Adrenal gland (tissue), 5 donors: ENCODE measurements at regions not wholly inside any gene's neighbourhood (a gene's known extent, or its start where the extent isn't known, plus 50 kb on each side); places are given as distances from the start of the nearest gene placed in this dataset.

ENCODE experiments used
- POLR2A ChIP-seq, 2 donors: fragments of 450-650 bp; IDR thresholded peaks; one replicate each; pipeline ENCODE4 v1.6.1; 2017; ENCODE audit warnings: antibody characterized with exemption in 2 of 2, mild to moderate bottlenecking in 2 of 2, moderate library complexity in 1 of 2
- TF ChIP-seq, protein P1 (sequence below), 6 experiments: fragments of 450-650 bp in 4 of 6; fragments of 200-600 bp in 2 of 6; sonication (generic) in 1 of 6; IDR thresholded peaks; 1 replicate in 5 of 6; 2 replicates in 1 of 6; pipeline versions ENCODE4 v1.5.1 to v1.8.0; 2016 to 2021; ENCODE audit warnings: antibody characterized with exemption in 6 of 6, mild to moderate bottlenecking in 2 of 6, moderate library complexity in 1 of 6
- donor health status: DM: no; HTN: no; CAD: no.

DNA sequence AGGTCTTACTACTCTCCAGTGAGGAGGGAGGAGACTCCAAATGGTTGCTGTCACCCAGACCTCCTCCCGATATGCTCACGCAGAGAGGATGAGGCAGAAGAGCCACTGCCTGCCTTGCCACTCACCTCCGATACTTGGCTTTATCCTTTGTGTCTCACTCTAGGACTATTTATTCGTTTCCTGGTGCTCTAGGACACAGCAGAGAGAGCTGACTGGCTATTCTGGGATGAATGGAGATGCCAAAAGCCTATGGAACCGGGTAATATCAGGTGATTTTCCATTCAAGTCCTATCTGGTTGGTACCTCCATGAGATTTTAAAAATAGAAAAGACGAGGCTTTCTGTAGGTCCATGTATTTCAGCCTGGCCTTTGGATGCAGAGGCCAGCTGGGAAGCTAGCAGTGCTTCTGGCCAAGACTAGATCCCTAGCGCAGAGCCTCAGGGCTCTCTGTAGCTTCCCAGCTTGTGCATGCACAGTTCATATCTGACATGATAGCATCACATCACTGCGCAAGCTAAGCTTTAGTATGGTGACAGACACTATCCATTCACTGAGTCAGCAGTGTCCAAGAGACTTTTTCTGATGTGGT is 239.0 kb upstream of the ANKRD30A start:
- TF ChIP-seq, protein P1, sequence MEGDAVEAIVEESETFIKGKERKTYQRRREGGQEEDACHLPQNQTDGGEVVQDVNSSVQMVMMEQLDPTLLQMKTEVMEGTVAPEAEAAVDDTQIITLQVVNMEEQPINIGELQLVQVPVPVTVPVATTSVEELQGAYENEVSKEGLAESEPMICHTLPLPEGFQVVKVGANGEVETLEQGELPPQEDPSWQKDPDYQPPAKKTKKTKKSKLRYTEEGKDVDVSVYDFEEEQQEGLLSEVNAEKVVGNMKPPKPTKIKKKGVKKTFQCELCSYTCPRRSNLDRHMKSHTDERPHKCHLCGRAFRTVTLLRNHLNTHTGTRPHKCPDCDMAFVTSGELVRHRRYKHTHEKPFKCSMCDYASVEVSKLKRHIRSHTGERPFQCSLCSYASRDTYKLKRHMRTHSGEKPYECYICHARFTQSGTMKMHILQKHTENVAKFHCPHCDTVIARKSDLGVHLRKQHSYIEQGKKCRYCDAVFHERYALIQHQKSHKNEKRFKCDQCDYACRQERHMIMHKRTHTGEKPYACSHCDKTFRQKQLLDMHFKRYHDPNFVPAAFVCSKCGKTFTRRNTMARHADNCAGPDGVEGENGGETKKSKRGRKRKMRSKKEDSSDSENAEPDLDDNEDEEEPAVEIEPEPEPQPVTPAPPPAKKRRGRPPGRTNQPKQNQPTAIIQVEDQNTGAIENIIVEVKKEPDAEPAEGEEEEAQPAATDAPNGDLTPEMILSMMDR (IDR thresholded peaks at IDR 0.05): no peak
- no peak for TF ChIP-seq POLR2A (IDR thresholded peaks at IDR 0.05)
